HepG2 (cell line): ENCODE measurements at regions not wholly inside any gene's neighbourhood (a gene's known extent, or its start where the extent isn't known, plus 50 kb on each side); places are given as distances from the start of the nearest gene placed in this dataset.

Experiments
- ATAC-seq: fragments of 200-7000 bp; cut with Tn5 transposase; 3 replicates; pipeline ENCODE4 v1.9.1; 2020; ENCODE audit warnings: mild to moderate bottlenecking, moderate library complexity
- BruUV-seq: library from RNA; stranded (reverse); fragments of 400-500 nt; replicated peaks from 2 replicates; lab custom pipeline; 2021; lab: Mats Ljungman, UMichigan
- CTCF ChIA-PET: fragments of 300-600 bp; formaldehyde crosslinking; extraction: SDS; loops from one replicate; lab custom pipeline; 2021; ENCODE audit warnings: low total read pairs, inconsistent platforms, low intra/inter-chr PET ratio; lab: Yijun Ruan, JAX
- POLR2A ChIA-PET: fragments of 350-600 bp; sonication (Branson Sonifier 250); formaldehyde crosslinking; loops from one replicate; lab custom pipeline; 2020; ENCODE audit warnings: antibody characterized with exemption, inconsistent platforms; lab: Yijun Ruan, JAX
- DNase-seq: peaks from one replicate; pipeline ENCODE4 v3.0.0-alpha.2; 2015; ENCODE audit warnings: low spot score
- FAIRE-seq: peaks from 3 replicates; lab custom pipeline; 2011; peaks lifted over from hg19 to GRCh38; lab: Jason Lieb, UNC
- H2AFZ ChIP-seq: one replicate; pipeline ENCODE4 v1.6.1; 2011; ENCODE audit warnings: low read length, inconsistent platforms
- H3K27ac ChIP-seq: fragments of 300-600 bp; 3 replicates; pipeline ENCODE4 v1.8.0; 2011; ENCODE audit warnings: mixed run types, mild to moderate bottlenecking, mixed read lengths, low read length, inconsistent platforms; ENCODE audit not compliant: insufficient read depth; ENCODE audit errors: extremely low read length
- H3K27me3 ChIP-seq, 2 experiments: fragments of 200-600 bp in 1 of 2; 2 replicates in 1 of 2; 3 replicates in 1 of 2; pipeline versions ENCODE4 v1.6.0 to v1.8.0; 2011; ENCODE audit warnings: low read length in 2 of 2, mild to moderate bottlenecking in 2 of 2, moderate library complexity in 2 of 2, inconsistent platforms in 1 of 2; ENCODE audit not compliant: insufficient read depth in 2 of 2, control insufficient read depth in 1 of 2
- H3K36me3 ChIP-seq, 2 experiments: fragments of 200-600 bp in 1 of 2; replicated peaks in 1 of 2; 2 replicates in 1 of 2; 3 replicates in 1 of 2; pipeline versions ENCODE4 v1.5.1 to v1.8.0; 2011; ENCODE audit warnings: low read length in 2 of 2, inconsistent platforms in 1 of 2; ENCODE audit not compliant: insufficient read depth in 2 of 2, control insufficient read depth in 1 of 2
- H3K4me1 ChIP-seq: 2 replicates; pipeline ENCODE4 v1.5.1; 2012; ENCODE audit warnings: low read length, inconsistent platforms; ENCODE audit not compliant: insufficient read depth
- H3K4me2 ChIP-seq: 2 replicates; pipeline ENCODE4 v1.6.0; 2011; ENCODE audit warnings: low read depth, low read length, inconsistent platforms
- H3K4me3 ChIP-seq, 3 experiments: fragments of 200-600 bp in 1 of 3; sonication (generic), shearing (Covaris generic) in 1 of 3; replicated peaks in 1 of 3; 2 replicates each; pipeline ENCODE4 v1.5.1; 2011 to 2016; ENCODE audit warnings: low read length in 3 of 3, inconsistent platforms in 2 of 3, low read depth in 2 of 3, mild to moderate bottlenecking in 2 of 3, control low read depth in 1 of 3, mixed read lengths in 1 of 3; ENCODE audit not compliant: insufficient read depth in 1 of 3
- H3K79me2 ChIP-seq: one replicate; pipeline ENCODE4 v1.6.1; 2011; ENCODE audit warnings: low read length, inconsistent platforms; ENCODE audit not compliant: insufficient read depth
- H3K9ac ChIP-seq: 2 replicates; pipeline ENCODE4 v1.6.0; 2011; ENCODE audit warnings: mild to moderate bottlenecking, low read depth, low read length, inconsistent platforms; ENCODE audit not compliant: insufficient read depth
- H3K9me3 ChIP-seq: 2 replicates; pipeline ENCODE4 v1.5.1; 2012; ENCODE audit warnings: mild to moderate bottlenecking, low read length
- H4K20me1 ChIP-seq: 2 replicates; pipeline ENCODE4 v1.6.0; 2011; ENCODE audit warnings: inconsistent platforms, mild to moderate bottlenecking, low read length, moderate library complexity; ENCODE audit not compliant: insufficient read depth
- LCORL ChIP-seq, 2 experiments: fragments of 450-650 bp in 1 of 2; sonication (generic) in 1 of 2; formaldehyde crosslinking in 1 of 2; IDR thresholded peaks; 2 replicates each; pipeline versions ENCODE4 v1.5.0 to v1.6.1; 2017 to 2020; ENCODE audit warnings: antibody characterized with exemption in 1 of 2, missing genetic modification reagents in 1 of 2
- POLR2A ChIP-seq, 2 experiments: IDR thresholded peaks; 2 replicates each; pipeline ENCODE4 v1.6.1; 2011; ENCODE audit warnings: low read depth in 2 of 2, low read length in 2 of 2, mild to moderate bottlenecking in 1 of 2, moderate library complexity in 1 of 2; ENCODE audit not compliant: insufficient read depth in 1 of 2
- RBAK ChIP-seq: sonication (generic); formaldehyde crosslinking; IDR thresholded peaks from 2 replicates; pipeline ENCODE4 v1.5.1; 2020; ENCODE audit warnings: mild to moderate bottlenecking, missing genetic modification reagents
- TFDP1 ChIP-seq: IDR thresholded peaks from 2 replicates; pipeline ENCODE4 v1.6.1; 2016; ENCODE audit warnings: missing compliant biosample characterization, missing genetic modification reagents, borderline replicate concordance
- ZFP36 ChIP-seq: fragments of 150-350 bp; IDR thresholded peaks from 2 replicates; pipeline ENCODE4 v1.6.1; 2018; ENCODE audit warnings: borderline replicate concordance, low read length, low read depth; ENCODE audit not compliant: partially characterized antibody
- ZFP36L2 ChIP-seq: sonication (generic); formaldehyde crosslinking; IDR thresholded peaks from 2 replicates; pipeline ENCODE4 v1.4.0; 2020; ENCODE audit warnings: missing genetic modification reagents
- ZNF280B ChIP-seq: sonication (generic); formaldehyde crosslinking; IDR thresholded peaks from 2 replicates; pipeline ENCODE4 v1.5.0; 2020; ENCODE audit warnings: missing genetic modification reagents, mild to moderate bottlenecking, borderline replicate concordance
- ZNF33B ChIP-seq: sonication (generic); formaldehyde crosslinking; IDR thresholded peaks from 2 replicates; pipeline ENCODE4 v1.5.1; 2020; ENCODE audit warnings: mild to moderate bottlenecking, missing genetic modification reagents
- ZNF367 ChIP-seq: sonication (generic); formaldehyde crosslinking; IDR thresholded peaks from 2 replicates; pipeline ENCODE4 v1.4.0; 2020; ENCODE audit warnings: missing genetic modification reagents, borderline replicate concordance
- ZNF598 ChIP-seq: sonication (generic); formaldehyde crosslinking; IDR thresholded peaks from 2 replicates; pipeline ENCODE4 v1.5.1; 2020; ENCODE audit warnings: mild to moderate bottlenecking, missing genetic modification reagents, borderline replicate concordance
- ZNF605 ChIP-seq: sonication (generic); formaldehyde crosslinking; IDR thresholded peaks from 2 replicates; pipeline ENCODE4 v1.8.0; 2022; ENCODE audit warnings: mild to moderate bottlenecking, missing genetic modification reagents
- ZNF776 ChIP-seq: sonication (generic); formaldehyde crosslinking; IDR thresholded peaks from 2 replicates; pipeline ENCODE4 v1.4.0; 2020; ENCODE audit warnings: mild to moderate bottlenecking, missing genetic modification reagents
- WGBS: methylation state at CpG from one replicate; pipeline ENCODE4 v1.1.6; 2017; ENCODE audit warnings: low lambda C conversion rate; 5-methylcytosine and 5-hydroxymethylcytosine counted together
- in situ Hi-C: cut with HindIII; loops from 2 replicates; pipeline ENCODE4 v1.10.0; 2017; ENCODE audit warnings: low pct_unique_long_range_greater_than_20kb; ENCODE audit not compliant: extremely low pct_ligation_motif_present
- intact Hi-C: fragments of 100-400 bp; cut with micrococcal nuclease; formaldehyde crosslinking; loops from one replicate; pipeline ENCODE4 v1.10.0; 2022; ENCODE audit not compliant: unreplicated experiment
- TF ChIP-seq, protein P1 (sequence below), 2 experiments: IDR thresholded peaks; 2 replicates each; pipeline ENCODE4 v1.6.1; 2011 to 2012; ENCODE audit warnings: low read length in 2 of 2, borderline replicate concordance in 1 of 2, low read depth in 1 of 2, mild to moderate bottlenecking in 1 of 2, moderate library complexity in 1 of 2
- TF ChIP-seq, protein P2 (sequence below): sonication (generic); formaldehyde crosslinking; conservative IDR thresholded peaks from 2 replicates; pipeline ENCODE4 v1.4.0; 2020; ENCODE audit warnings: missing genetic modification reagents
- TF ChIP-seq, protein P3 (sequence below): sonication (generic); formaldehyde crosslinking; IDR thresholded peaks from 2 replicates; pipeline ENCODE4 v1.4.0; 2020; ENCODE audit warnings: missing genetic modification reagents

GRCh38 chr4:71188156-71188640 lies 150.6 kb upstream of the SLC4A4 start:
- DNase-seq (no peak), ATAC-seq (no peak), FAIRE-seq (no peak)
- in situ Hi-C loops, result loop anchor here (10.0 kb wide), 1 partner anchor 367 kb away; no protein-coding TSS in a partner anchor
- no peak overlapping the region for H3K4me2 ChIP-seq
- no peak overlapping the region for H3K9ac ChIP-seq
- no peaks in the 10 kb centered on the region for H3K36me3 ChIP-seq
- CTCF ChIA-PET, result no interaction called here
- peaks cover 1 to 36% of the 10 kb centered on the region in 2 experiments; a peak in 3 of 5 replicates for H3K27me3 ChIP-seq
- peaks cover 15% of the 10 kb centered on the region for H3K4me1 ChIP-seq
- H3K9me3 ChIP-seq, result no peaks in the 10 kb centered on the region
- WGBS, result 9% methylated on average over 7 of the region's 7 CpGs
- H3K4me3 ChIP-seq, result no peak overlapping the region
- POLR2A ChIA-PET, result no interaction called here
- no peaks in the 10 kb centered on the region for H3K79me2 ChIP-seq
- H4K20me1 ChIP-seq, result no peaks in the 10 kb centered on the region
- BruUV-seq, result no TSS peak
- no peak overlapping the region for H3K27ac ChIP-seq
- intact Hi-C loops, result no loop called here
- H2AFZ ChIP-seq, result no peak overlapping the region
- TF ChIP-seq, protein P1, sequence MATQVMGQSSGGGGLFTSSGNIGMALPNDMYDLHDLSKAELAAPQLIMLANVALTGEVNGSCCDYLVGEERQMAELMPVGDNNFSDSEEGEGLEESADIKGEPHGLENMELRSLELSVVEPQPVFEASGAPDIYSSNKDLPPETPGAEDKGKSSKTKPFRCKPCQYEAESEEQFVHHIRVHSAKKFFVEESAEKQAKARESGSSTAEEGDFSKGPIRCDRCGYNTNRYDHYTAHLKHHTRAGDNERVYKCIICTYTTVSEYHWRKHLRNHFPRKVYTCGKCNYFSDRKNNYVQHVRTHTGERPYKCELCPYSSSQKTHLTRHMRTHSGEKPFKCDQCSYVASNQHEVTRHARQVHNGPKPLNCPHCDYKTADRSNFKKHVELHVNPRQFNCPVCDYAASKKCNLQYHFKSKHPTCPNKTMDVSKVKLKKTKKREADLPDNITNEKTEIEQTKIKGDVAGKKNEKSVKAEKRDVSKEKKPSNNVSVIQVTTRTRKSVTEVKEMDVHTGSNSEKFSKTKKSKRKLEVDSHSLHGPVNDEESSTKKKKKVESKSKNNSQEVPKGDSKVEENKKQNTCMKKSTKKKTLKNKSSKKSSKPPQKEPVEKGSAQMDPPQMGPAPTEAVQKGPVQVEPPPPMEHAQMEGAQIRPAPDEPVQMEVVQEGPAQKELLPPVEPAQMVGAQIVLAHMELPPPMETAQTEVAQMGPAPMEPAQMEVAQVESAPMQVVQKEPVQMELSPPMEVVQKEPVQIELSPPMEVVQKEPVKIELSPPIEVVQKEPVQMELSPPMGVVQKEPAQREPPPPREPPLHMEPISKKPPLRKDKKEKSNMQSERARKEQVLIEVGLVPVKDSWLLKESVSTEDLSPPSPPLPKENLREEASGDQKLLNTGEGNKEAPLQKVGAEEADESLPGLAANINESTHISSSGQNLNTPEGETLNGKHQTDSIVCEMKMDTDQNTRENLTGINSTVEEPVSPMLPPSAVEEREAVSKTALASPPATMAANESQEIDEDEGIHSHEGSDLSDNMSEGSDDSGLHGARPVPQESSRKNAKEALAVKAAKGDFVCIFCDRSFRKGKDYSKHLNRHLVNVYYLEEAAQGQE (IDR thresholded peaks at IDR 0.05; ENCODE audit: borderline replicate concordance in 1 of 2, low read depth in 1 of 2, low read length in 2 of 2), result no peak
- TF ChIP-seq ZFP36, result no peak
- TF ChIP-seq, protein P2, sequence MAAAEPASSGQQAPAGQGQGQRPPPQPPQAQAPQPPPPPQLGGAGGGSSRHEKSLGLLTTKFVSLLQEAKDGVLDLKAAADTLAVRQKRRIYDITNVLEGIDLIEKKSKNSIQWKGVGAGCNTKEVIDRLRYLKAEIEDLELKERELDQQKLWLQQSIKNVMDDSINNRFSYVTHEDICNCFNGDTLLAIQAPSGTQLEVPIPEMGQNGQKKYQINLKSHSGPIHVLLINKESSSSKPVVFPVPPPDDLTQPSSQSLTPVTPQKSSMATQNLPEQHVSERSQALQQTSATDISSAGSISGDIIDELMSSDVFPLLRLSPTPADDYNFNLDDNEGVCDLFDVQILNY (CRISPR knock-in tag), result no peak
- TF ChIP-seq ZNF598 (CRISPR knock-in tag), result no peak
- TF ChIP-seq ZNF776 (CRISPR knock-in tag), result no peak
- TF ChIP-seq POLR2A (IDR thresholded peaks at IDR 0.05; ENCODE audit: insufficient read depth in 1 of 2, low read depth in 2 of 2, low read length in 2 of 2), result no peak
- TF ChIP-seq TFDP1, result no peak
- no peak for TF ChIP-seq ZNF367 (CRISPR knock-in tag)
- no peak for TF ChIP-seq ZNF280B
- TF ChIP-seq ZNF605 (CRISPR knock-in tag), result no peak
- no peak for TF ChIP-seq RBAK
- no peak for TF ChIP-seq ZFP36L2
- no peak for TF ChIP-seq LCORL (IDR thresholded peaks at IDR 0.05)
- no peak for TF ChIP-seq LCORL (CRISPR knock-in tag; IDR thresholded peaks at IDR 0.05)
- TF ChIP-seq, protein P3, sequence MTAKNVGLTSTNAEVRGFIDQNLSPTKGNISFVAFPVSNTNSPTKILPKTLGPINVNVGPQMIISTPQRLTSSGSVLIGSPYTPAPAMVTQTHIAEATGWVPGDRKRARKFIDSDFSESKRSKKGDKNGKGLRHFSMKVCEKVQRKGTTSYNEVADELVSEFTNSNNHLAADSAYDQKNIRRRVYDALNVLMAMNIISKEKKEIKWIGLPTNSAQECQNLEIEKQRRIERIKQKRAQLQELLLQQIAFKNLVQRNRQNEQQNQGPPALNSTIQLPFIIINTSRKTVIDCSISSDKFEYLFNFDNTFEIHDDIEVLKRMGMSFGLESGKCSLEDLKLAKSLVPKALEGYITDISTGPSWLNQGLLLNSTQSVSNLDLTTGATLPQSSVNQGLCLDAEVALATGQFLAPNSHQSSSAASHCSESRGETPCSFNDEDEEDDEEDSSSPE (CRISPR knock-in tag), result no peak
- no peak for TF ChIP-seq ZNF33B (CRISPR knock-in tag)
